SK-N-SH (cell line): ENCODE measurements at regions not wholly inside any gene's neighbourhood (a gene's known extent, or its start where the extent isn't known, plus 50 kb on each side); places are given as distances from the start of the nearest gene placed in this dataset.

ENCODE experiments used
- CTCF ChIP-seq: fragments of 200-600 bp; sonication (generic); IDR thresholded peaks from 2 replicates; pipeline ENCODE4 v1.6.1; 2017; ENCODE audit warnings: antibody characterized with exemption, mild to moderate bottlenecking, moderate library complexity
- TCF12 ChIP-seq: IDR thresholded peaks from 2 replicates; pipeline ENCODE4 v1.4.0; 2012
- TF ChIP-seq, protein P1 (sequence below): fragments of 150-350 bp; IDR thresholded peaks from 2 replicates; pipeline ENCODE4 v1.6.1; 2017; ENCODE audit warnings: antibody characterized with exemption, low read length, low read depth, borderline replicate concordance

DNA sequence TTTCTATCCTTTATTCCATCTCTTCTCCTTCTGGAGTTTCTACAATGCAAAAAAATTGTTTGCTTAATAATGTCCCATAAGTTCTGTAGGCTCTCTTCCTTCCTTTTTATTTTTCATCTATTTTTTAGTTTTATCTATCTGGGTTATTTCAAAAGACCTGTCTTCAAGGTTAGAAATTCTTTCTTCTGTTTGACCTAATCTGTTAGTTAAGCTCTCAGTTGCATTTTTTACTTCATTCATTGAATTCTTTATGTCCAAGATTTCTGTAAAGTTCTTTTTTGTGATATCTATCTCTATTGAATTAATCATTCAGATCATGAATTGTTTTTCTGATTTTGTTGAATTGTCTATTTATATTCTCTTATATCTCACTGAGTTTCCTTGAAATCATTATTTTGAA lies 145.9 kb upstream of the TLE4 start:
- TF ChIP-seq, protein P1, sequence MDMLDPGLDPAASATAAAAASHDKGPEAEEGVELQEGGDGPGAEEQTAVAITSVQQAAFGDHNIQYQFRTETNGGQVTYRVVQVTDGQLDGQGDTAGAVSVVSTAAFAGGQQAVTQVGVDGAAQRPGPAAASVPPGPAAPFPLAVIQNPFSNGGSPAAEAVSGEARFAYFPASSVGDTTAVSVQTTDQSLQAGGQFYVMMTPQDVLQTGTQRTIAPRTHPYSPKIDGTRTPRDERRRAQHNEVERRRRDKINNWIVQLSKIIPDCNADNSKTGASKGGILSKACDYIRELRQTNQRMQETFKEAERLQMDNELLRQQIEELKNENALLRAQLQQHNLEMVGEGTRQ: no peak
- TF ChIP-seq TCF12: no peak
- no peak for TF ChIP-seq CTCF
